ENCODE measurements at regions not wholly inside any gene's neighbourhood (a gene's known extent, or its start where the extent isn't known, plus 50 kb on each side); places are given as distances from the start of the nearest gene placed in this dataset.

- no peak for DNase-seq (ENCODE audit: low spot score)
These were observed 54.4 kb upstream of the LCORL start for GRCh38 chr4:18075823-18076433.

- no peak for DNase-seq (ENCODE audit: low spot score)
These were observed 50.3 kb upstream of the LCORL start for GRCh38 chr4:18071894-18072293.
